D341Med (cell line): ENCODE measurements at regions not wholly inside any gene's neighbourhood (a gene's known extent, or its start where the extent isn't known, plus 50 kb on each side); places are given as distances from the start of the nearest gene placed in this dataset.
"Not testable (repeated sequence)": the region's sequence is repeated elsewhere in the genome, so short reads cannot be mapped to it uniquely, and the experiment has no call there.

Experiments used
- DNase-seq: peaks from one replicate; pipeline ENCODE4 v3.0.0; 2012; ENCODE audit warnings: low spot score

- no peak for DNase-seq
Observed at GRCh38 chr3:104004956-104005355, 1361.8 kb upstream of the ALCAM start.

- no peak for DNase-seq
Observed at GRCh38 chr3:104005815-104006214, 1360.9 kb upstream of the ALCAM start.

GRCh38 chr3:104018541-104018940 is 1348.2 kb upstream of the ALCAM start:
- DNase-seq: no peak

GRCh38 chr3:104031598-104031997 is 1335.1 kb upstream of the ALCAM start:
- DNase-seq: no peak

GRCh38 chr3:104032283-104032682 is 1334.4 kb upstream of the ALCAM start:
- DNase-seq: no peak

GRCh38 chr3:104040896-104041295 is 1325.8 kb upstream of the ALCAM start:
- DNase-seq: no peak

- DNase-seq: not testable (repeated sequence)
Observed at GRCh38 chr3:104043001-104043543, 1323.6 kb upstream of the ALCAM start.

- DNase-seq: no peak
Observed at GRCh38 chr3:104044002-104044401, 1322.7 kb upstream of the ALCAM start.

GRCh38 chr3:104066658-104067057 is 1300.1 kb upstream of the ALCAM start:
- DNase-seq: no peak

GRCh38 chr3:104069114-104069513 is 1297.6 kb upstream of the ALCAM start:
- no peak for DNase-seq

GRCh38 chr3:104070906-104071305 is 1295.8 kb upstream of the ALCAM start:
- no peak for DNase-seq

- DNase-seq: no peak
Observed at GRCh38 chr3:104080088-104080626, 1286.6 kb upstream of the ALCAM start.

GRCh38 chr3:104088738-104089137 is 1278.0 kb upstream of the ALCAM start:
- no peak for DNase-seq

- not testable (repeated sequence) for DNase-seq
Observed at GRCh38 chr3:104089987-104090386, 1276.7 kb upstream of the ALCAM start.

- no peak for DNase-seq
Observed at GRCh38 chr3:104101736-104102135, 1265.0 kb upstream of the ALCAM start.

GRCh38 chr3:104102386-104102785 is 1264.3 kb upstream of the ALCAM start:
- DNase-seq: peak; percentile 64

- DNase-seq: no peak
Observed at GRCh38 chr3:104106276-104106675, 1260.4 kb upstream of the ALCAM start.

GRCh38 chr3:104108522-104108921 is 1258.2 kb upstream of the ALCAM start:
- no peak for DNase-seq

- DNase-seq: no peak
Observed at GRCh38 chr3:104126463-104126862, 1240.2 kb upstream of the ALCAM start.

- DNase-seq: no peak
Observed at GRCh38 chr3:104126864-104127553, 1239.7 kb upstream of the ALCAM start.

GRCh38 chr3:104127830-104128229 is 1238.9 kb upstream of the ALCAM start:
- no peak for DNase-seq

- DNase-seq: no peak
Observed at GRCh38 chr3:104132566-104133403, 1233.9 kb upstream of the ALCAM start.

GRCh38 chr3:104133630-104134029 is 1233.1 kb upstream of the ALCAM start:
- no peak for DNase-seq
